Thyroid gland (tissue), 4 donors: ENCODE measurements at regions not wholly inside any gene's neighbourhood (a gene's known extent, or its start where the extent isn't known, plus 50 kb on each side); places are given as distances from the start of the nearest gene placed in this dataset.

ENCODE experiments used
- POLR2A ChIP-seq, 2 donors: fragments of 450-650 bp; IDR thresholded peaks; one replicate each; pipeline ENCODE4 v1.6.1; 2017; ENCODE audit warnings: antibody characterized with exemption in 2 of 2, mild to moderate bottlenecking in 2 of 2, moderate library complexity in 1 of 2
- TF ChIP-seq, protein P1 (sequence below), 6 experiments: fragments of 200-600 bp in 3 of 6; fragments of 450-650 bp in 3 of 6; sonication (generic) in 3 of 6; IDR thresholded peaks; one replicate each; pipeline ENCODE4 v1.5.1; 2016 to 2019; ENCODE audit warnings: antibody characterized with exemption in 6 of 6, mild to moderate bottlenecking in 2 of 6, inconsistent platforms in 1 of 6, moderate library complexity in 1 of 6

DNA sequence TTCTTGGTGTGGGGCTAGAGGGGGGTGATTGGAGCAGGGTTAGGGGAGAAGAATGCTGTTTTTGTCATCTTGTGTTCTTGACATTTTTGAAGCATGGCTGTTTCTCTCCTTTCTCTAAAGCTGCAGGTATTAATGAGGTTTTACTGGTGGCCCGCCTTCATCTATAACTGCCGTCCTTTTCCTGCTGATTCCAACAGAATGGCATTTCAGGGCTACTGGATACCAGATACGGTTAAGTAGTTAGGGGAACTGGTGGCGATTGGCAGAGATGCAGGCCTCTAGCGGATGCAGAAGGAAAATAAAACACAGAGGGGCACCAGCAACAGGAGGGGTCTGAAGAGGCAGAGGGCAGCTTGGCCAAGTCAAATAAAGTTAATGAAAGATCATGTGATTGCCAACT lies 89.7 kb upstream of the EEF1E1 start:
- TF ChIP-seq, protein P1, sequence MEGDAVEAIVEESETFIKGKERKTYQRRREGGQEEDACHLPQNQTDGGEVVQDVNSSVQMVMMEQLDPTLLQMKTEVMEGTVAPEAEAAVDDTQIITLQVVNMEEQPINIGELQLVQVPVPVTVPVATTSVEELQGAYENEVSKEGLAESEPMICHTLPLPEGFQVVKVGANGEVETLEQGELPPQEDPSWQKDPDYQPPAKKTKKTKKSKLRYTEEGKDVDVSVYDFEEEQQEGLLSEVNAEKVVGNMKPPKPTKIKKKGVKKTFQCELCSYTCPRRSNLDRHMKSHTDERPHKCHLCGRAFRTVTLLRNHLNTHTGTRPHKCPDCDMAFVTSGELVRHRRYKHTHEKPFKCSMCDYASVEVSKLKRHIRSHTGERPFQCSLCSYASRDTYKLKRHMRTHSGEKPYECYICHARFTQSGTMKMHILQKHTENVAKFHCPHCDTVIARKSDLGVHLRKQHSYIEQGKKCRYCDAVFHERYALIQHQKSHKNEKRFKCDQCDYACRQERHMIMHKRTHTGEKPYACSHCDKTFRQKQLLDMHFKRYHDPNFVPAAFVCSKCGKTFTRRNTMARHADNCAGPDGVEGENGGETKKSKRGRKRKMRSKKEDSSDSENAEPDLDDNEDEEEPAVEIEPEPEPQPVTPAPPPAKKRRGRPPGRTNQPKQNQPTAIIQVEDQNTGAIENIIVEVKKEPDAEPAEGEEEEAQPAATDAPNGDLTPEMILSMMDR (IDR thresholded peaks at IDR 0.05) = no peak
- no peak for TF ChIP-seq POLR2A (IDR thresholded peaks at IDR 0.05)
